ENCODE measurements at regions not wholly inside any gene's neighbourhood (a gene's known extent, or its start where the extent isn't known, plus 50 kb on each side); places are given as distances from the start of the nearest gene placed in this dataset.
A peak's percentile ranks its signal among the peaks of the same experiment; 100 is the strongest.

DNA sequence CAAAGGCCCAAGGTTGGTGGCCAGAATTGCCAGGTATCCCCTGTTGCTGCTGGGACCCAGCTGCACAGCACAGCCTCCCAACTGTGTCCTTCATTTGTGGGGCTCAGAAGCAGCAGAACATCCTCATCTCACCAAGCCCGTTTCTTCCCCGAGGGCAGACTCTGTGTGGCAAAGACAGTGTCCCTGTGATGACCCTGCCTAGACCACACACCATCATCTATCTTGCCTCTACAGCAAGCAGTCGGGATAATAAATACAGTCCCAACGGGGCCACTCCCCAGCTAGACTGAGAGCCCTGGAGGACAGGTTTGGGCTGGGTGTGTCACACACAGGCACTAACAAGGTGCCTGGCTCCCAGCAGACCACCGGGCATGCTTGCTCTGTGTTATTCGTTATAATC, 93.4 kb downstream of the PTGR3 start:
- intact Hi-C loops (cut with DNase I), result no loop called here
- DNase-seq (ENCODE audit: low spot score), result peak; percentile 29

Data from posterior vena cava (tissue), 2 donors.